ENCODE measurements at regions not wholly inside any gene's neighbourhood (a gene's known extent, or its start where the extent isn't known, plus 50 kb on each side); places are given as distances from the start of the nearest gene placed in this dataset.

- H3K4me1 ChIP-seq (ENCODE audit: insufficient read depth, poor library complexity, severe bottlenecking): no peaks in the 10 kb centered on the region
- no peaks in the 10 kb centered on the region for H3K27me3 ChIP-seq (ENCODE audit: insufficient read depth, poor library complexity, severe bottlenecking)
- H3K36me3 ChIP-seq (ENCODE audit: low read depth): no peaks in the 10 kb centered on the region
- DNase-seq (ENCODE audit: low spot score) (no peak), ATAC-seq (ENCODE audit: low read depth) (no peak)
- no peak for TF ChIP-seq CTCF (IDR thresholded peaks at IDR 0.05; ENCODE audit: poor library complexity, severe bottlenecking)
- no peak overlapping the region for H3K27ac ChIP-seq (ENCODE audit: poor library complexity, severe bottlenecking)
- H3K4me3 ChIP-seq (ENCODE audit: severe bottlenecking): no peak overlapping the region
- H3K9me3 ChIP-seq (ENCODE audit: severe bottlenecking): no peaks in the 10 kb centered on the region
Measured at GRCh38 chr7:15866753-15867152, 180.3 kb upstream of the MEOX2 start.

- no peak overlapping the region for H3K4me3 ChIP-seq (ENCODE audit: severe bottlenecking)
- no peak for DNase-seq (ENCODE audit: low spot score)
- H3K27me3 ChIP-seq (ENCODE audit: insufficient read depth, poor library complexity, severe bottlenecking): no peaks in the 10 kb centered on the region
- no peaks in the 10 kb centered on the region for H3K9me3 ChIP-seq (ENCODE audit: severe bottlenecking)
- H3K36me3 ChIP-seq (ENCODE audit: low read depth): no peaks in the 10 kb centered on the region
- no peak overlapping the region for H3K27ac ChIP-seq (ENCODE audit: poor library complexity, severe bottlenecking)
- no peaks in the 10 kb centered on the region for H3K4me1 ChIP-seq (ENCODE audit: insufficient read depth, poor library complexity, severe bottlenecking)
- TF ChIP-seq CTCF (IDR thresholded peaks at IDR 0.05; ENCODE audit: poor library complexity, severe bottlenecking): no peak
- no peak for ATAC-seq (ENCODE audit: low read depth)
Measured at GRCh38 chr7:15864626-15864991, 178.1 kb upstream of the MEOX2 start.

- no peak for DNase-seq (ENCODE audit: low spot score)
- no peaks in the 10 kb centered on the region for H3K27me3 ChIP-seq (ENCODE audit: insufficient read depth, poor library complexity, severe bottlenecking)
- H3K27ac ChIP-seq (ENCODE audit: poor library complexity, severe bottlenecking): no peak overlapping the region
- no peaks in the 10 kb centered on the region for H3K36me3 ChIP-seq (ENCODE audit: low read depth)
- no peak for TF ChIP-seq CTCF (IDR thresholded peaks at IDR 0.05; ENCODE audit: poor library complexity, severe bottlenecking)
- H3K9me3 ChIP-seq (ENCODE audit: severe bottlenecking): no peaks in the 10 kb centered on the region
- no peaks in the 10 kb centered on the region for H3K4me1 ChIP-seq (ENCODE audit: insufficient read depth, poor library complexity, severe bottlenecking)
- ATAC-seq (ENCODE audit: low read depth): no peak
- H3K4me3 ChIP-seq (ENCODE audit: severe bottlenecking): no peak overlapping the region
Measured at GRCh38 chr7:15863951-15864625, 177.6 kb upstream of the MEOX2 start.

GRCh38 chr7:15862781-15863165, 176.3 kb upstream of the MEOX2 start:
- Histone ChIP-seq H3K4me1 (ENCODE audit: insufficient read depth, poor library complexity, severe bottlenecking) (no peaks in the 10 kb centered on the region), H3K4me3 (ENCODE audit: severe bottlenecking) (no peak overlapping the region), H3K9me3 (ENCODE audit: severe bottlenecking) (no peaks in the 10 kb centered on the region), H3K27me3 (ENCODE audit: insufficient read depth, poor library complexity, severe bottlenecking) (no peaks in the 10 kb centered on the region), H3K36me3 (ENCODE audit: low read depth) (no peaks in the 10 kb centered on the region), H3K27ac (ENCODE audit: poor library complexity, severe bottlenecking) (no peak overlapping the region)
- no peak for TF ChIP-seq CTCF (IDR thresholded peaks at IDR 0.05; ENCODE audit: poor library complexity, severe bottlenecking)
- ATAC-seq (ENCODE audit: low read depth) (no peak), DNase-seq (ENCODE audit: low spot score) (no peak)

- ATAC-seq (ENCODE audit: low read depth) (no peak), DNase-seq (ENCODE audit: low spot score) (no peak)
- Histone ChIP-seq H3K36me3 (ENCODE audit: low read depth) (no peaks in the 10 kb centered on the region), H3K9me3 (ENCODE audit: severe bottlenecking) (no peaks in the 10 kb centered on the region), H3K27ac (ENCODE audit: poor library complexity, severe bottlenecking) (no peak overlapping the region), H3K4me3 (ENCODE audit: severe bottlenecking) (no peak overlapping the region), H3K27me3 (ENCODE audit: insufficient read depth, poor library complexity, severe bottlenecking) (no peaks in the 10 kb centered on the region), H3K4me1 (ENCODE audit: insufficient read depth, poor library complexity, severe bottlenecking) (no peaks in the 10 kb centered on the region)
- no peak for TF ChIP-seq CTCF (IDR thresholded peaks at IDR 0.05; ENCODE audit: poor library complexity, severe bottlenecking)
Measured at GRCh38 chr7:15862016-15862780, 175.7 kb upstream of the MEOX2 start.
